ENCODE measurements at regions not wholly inside any gene's neighbourhood (a gene's known extent, or its start where the extent isn't known, plus 50 kb on each side); places are given as distances from the start of the nearest gene placed in this dataset.

DNA sequence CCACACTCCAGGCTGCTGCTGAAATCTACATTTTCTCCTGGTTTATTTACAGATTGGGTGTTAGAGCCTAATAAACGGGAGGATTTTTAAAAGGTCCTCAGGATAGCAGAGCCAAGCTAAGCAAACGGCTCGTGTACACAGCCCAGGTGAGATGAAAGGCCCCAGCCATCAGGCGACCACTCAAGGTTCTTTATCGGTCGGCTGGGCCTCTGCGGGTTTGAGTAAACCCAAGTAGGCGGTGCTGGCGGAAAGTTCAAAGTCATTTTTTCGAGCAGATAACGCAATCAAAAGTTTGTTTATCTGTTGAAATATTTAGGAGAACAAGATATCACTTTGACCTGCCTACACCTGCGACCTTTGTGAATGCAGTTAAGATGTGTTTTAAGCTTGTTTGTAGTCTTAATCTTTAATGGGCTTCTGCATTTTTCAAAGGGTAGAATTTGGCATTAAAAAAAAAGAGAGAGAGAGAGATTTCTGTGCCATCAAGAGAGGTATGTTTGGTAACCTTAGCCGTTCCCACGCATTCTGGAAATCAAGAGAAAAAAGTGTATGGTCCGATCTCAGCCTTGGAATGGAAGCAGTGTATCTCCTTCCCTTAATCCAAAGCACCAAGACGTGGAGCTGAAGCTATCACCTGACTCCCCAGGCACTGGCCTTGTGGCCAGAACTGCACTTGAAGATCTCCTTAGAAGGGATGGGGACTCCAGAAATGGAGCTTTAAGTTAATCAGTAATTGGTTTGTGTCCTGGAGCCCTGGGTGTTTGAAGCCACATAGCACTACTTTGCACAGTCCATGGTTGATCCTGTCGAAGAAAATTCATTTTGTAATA is 301.7 kb upstream of the IRX5 start:
- DNase-seq (ENCODE audit: low read depth): no peak

DNA sequence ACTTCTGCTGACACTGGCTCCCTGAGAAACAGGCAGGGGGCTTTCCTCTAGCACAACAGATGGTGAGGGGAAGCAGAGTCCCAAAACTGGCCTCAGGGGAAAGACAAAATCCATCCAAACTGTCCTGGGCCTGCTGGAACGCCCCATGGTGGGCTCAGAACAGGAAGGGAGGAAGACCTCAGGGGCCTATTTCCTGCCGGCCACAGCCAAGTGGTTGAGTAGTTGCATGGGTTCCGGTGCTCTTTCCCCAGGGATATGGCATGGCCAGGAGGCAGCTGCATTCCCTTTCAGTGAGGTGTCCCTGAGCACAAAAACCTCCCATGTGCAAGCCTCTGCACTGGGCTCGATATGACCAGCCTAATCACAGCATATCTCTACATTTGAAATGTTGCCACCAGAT is 303.0 kb upstream of the IRX5 start:
- DNase-seq (ENCODE audit: low read depth): peak; percentile 61

DNA sequence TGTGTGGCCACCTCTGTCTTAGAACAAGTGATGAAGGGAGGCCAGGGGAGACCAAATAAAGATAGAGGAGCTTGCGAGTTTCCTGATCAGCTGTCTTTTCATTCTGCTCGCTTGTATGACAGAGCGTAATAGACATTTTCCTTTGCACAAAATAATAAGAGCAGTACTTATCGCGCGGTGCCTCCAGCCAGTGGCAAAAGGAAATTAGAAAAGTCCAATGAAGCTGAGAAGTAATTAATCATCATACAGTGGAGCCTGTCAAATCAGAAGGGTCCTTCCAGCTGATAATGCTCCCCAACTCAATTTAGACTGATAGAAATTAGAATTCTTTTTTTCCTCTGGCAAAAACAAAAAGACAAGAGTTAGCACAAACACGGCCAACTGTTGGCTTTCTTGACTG is 307.0 kb upstream of the IRX5 start:
- no peak for DNase-seq (ENCODE audit: low read depth)

DNA sequence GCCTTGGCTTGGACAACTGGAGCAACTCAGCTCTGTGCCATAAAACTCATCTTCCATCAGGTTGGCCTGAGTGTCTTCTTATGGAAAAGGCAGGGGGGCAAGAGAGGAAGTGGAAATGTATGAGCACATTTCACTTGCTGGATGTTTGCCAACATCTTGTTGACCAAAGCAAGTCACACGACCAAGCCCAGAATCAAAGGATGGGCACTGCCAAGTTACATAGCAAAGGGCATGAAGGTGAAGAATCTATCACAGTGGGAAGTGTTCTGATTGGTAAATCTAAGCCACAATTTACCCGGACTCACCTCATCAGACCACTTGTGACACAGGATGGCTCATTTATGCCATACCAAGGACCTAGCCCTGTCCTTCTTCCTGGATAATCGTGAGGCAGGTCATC is 310.5 kb upstream of the IRX5 start:
- no peak for DNase-seq (ENCODE audit: low read depth)

DNA sequence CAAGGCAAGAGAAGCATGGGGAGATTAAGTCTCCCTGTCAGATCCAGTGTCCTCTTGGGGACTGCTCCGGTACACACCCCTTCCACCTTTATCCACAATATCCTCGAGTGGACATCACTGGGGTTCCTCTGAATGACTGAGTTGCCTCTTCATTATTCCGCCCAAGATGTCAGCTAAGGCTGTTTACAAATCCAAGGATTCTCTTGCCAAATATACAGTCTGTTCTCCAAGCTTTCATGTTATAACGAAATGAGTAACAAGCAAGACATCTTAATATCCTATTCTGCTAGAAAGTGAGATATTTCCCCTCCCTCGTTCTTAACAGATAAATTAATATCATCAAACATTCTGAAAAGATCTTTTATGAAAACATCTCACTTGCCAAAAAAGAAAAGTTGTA is 314.1 kb upstream of the IRX5 start:
- DNase-seq (ENCODE audit: low read depth): no peak

DNA sequence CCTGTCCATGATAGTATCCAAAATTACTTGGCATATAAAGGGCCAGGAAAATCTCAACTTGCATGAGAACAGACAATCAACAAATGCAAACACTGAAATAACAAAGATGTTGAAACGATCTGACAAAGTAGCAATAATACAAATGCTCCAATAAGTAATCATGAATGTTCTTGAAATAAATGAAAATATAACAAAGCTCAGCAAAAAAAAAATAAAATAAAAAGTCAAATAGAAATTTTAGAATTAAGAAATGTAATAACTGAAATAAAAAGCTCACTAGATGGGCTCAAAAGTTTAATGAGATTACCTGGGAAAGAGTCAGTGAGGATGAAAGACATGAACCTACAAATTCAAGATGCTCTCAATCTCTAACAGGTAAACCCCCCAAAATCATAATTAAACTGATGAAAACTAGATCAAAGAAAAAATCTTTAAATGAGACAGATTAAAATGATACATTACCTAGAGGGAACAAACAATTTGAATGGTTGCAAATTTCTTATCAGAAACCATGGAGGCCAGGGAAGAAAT is 319.0 kb upstream of the IRX3 start:
- DNase-seq (ENCODE audit: low read depth): no peak

DNA sequence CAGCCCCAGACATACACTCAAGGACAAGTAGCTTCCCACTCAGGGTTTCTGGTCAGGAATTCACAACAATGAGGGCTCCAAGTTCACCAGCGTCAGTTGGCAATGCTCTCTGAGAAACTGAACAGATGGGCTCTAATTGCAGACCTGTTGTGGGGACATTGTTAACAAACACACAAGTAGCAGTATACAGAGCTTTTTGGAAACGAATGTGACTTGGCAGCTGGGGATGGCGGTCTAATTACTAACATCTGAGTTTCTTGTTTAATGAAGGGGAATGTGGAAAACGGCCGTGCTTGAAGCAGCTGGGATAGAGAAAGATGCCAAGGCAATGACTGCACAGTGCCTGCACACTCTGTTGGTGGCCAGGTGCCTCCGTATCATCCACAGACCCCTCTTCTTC is 316.1 kb upstream of the IRX3 start:
- DNase-seq (ENCODE audit: low read depth): no peak

DNA sequence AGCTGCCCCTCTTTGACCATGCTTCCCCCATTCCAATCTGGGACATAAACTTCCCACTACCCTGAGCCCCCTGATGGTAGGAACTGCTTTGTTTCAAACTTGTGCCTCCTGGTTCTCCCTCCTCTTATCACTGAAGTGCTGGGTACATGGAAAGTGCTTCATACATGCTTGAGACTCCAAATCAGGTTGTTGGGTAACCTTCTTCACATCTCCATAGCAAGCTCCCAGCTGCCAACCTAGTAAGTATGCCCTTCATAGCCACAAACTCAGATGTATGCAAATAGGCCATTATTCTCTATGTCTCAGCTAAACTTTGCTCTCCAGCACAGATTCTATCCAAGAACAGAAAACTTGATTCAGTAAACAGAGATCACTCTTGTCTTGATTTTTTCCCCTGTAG is 310.6 kb upstream of the IRX3 start:
- DNase-seq (ENCODE audit: low read depth): no peak

DNA sequence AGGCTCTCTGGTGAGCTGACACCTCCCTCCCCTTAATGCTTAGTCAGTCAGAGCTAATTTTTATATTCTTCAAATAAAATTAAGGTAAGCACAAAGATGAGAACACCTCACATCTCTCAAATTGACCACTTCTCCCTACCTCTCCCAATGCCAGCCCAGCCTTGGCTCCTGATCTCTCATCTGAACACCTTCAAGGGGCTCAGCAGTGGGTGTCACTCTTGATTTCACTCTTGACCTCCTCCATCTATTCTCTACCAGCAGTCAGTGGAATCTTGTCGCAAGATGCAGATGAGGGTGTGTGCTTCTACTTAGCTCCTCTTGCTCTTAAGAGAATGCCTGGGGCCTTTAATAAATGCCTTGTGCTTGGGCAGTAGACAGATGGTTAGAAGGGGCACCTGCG is 309.0 kb upstream of the IRX3 start:
- no peak for DNase-seq (ENCODE audit: low read depth)

DNA sequence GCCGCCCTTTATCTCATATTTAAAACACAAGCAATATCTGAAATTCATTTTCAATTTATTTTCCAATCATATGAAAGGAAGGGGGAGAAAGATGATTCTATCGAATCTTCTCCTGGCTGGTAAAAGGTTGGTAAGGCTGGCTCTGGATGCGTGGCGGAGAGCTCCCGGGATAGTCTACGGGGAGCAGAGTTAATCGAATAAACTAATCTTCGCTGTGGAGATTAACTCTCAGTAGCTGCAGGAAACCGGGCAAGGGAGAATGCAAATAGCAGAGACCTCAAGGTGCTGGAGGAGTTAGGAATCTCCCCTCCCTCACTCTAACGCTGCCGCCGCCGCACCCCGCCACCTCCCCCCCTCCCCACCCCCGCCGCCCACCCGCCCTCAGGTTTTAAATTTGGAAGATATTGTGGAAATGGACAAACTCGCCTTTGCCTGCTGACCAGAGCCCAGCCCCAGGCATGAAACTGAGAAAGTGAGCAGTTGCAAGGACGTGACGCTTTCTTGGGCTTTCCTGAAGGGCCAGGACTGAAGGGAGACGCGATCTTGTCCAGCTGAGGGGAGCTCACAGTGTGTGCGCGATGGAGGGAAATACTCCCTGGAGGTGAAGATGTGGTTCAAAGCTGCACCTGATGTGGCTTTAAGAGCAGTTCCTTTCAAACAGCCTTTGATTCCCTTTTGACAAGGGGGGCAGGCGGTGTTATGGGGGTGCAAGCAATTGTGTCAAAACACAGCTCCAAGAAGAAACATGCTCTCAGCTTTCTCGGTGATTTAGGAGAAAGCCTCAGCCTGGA is 308.2 kb upstream of the IRX3 start:
- DNase-seq (ENCODE audit: low read depth): no peak

DNA sequence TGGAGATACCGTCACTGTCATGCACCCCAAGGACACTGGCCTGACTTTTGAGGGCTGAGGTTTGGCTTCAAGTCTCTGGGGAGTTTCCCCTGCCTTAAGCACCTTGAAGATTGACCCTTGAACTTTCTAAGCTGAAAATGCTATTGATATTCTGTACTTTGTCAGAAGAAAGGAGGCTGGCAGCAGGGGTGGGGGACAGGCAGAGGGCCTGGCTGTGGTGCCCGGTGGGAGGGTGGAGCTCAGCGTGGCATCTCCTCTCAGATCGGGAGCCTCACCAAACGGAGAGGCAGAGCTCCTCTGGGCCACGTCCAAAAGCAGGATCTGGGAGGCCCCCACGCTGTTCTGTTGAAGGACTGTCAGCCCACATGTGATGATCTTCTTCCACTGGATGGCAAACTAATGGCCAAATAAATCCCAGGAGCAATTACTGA is 305.2 kb upstream of the IRX3 start:
- DNase-seq (ENCODE audit: low read depth): no peak

DNA sequence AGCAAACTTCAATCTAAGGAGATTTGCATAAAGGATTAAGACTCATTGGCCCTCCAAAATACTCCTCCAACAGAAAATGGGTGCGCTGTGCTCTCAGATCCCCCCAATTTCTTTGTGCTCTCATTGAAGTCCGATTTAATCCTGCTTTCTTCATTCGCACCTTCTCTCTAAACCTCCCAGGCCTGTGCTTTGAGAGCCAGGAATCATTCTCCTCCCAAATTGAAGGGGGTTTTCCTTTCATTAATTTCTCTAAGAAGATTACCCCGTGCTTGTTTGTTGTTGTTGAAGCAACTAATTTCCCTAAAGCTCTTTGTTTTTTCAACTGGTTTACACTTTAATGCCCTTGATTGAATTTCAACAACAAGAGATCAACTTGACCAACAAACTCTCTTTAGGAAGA is 304.2 kb upstream of the IRX3 start:
- no peak for DNase-seq (ENCODE audit: low read depth)

DNA sequence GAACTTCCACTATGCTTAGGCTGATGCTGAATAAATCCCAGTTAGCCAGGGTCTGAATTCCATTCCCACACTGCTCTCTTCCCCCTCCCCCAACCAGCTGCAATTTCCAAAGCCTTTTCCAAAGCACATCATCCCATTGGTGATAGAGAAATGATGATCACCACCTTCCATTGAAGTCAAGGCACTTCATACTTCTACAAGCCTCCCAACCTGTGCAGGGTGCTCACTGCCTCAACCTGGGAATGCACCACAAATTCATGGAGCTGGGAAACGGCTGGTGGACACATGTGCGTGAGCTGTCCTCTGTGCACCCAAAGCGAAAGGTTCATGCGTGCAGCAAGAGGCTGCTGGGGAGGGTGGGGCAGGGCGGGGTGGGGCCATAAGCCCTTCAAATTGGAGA is 302.7 kb upstream of the IRX3 start:
- no peak for DNase-seq (ENCODE audit: low read depth)

DNA sequence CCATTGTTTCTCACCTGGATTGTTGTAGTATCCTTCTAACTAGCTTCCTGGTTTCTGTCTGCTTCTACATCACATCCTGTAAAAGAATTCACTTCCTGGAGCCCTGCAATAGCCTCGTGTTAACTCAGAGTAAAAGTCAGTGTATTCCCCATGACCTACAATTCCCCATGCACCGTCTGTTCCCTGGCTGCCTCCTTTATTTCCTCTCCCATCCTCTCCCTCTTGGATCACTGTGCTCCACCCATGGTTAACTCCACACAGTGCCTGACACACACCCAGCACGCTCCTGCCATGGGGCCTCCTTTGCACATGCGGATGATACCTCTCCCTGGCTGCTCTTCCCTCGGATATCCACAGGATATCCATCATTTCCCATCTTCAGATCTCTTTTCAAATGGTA is 301.4 kb upstream of the IRX3 start:
- no peak for DNase-seq (ENCODE audit: low read depth)

DNA sequence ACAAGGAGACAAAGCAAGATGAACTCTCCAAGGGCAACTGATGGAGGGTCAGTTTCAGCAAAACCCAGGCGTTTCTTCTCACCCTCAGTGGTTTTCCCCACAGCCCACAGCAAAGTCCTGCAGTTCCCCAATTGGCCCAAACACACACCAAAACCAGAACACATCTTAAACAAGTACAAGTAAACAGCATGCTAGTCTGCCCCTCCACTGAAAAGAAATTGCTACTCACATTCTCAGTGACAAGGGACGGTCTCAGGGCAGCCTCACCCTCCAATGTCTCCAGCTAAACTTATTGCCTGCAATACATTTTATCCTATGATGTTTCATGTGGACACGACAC is 300.6 kb upstream of the IRX3 start:
- no peak for DNase-seq (ENCODE audit: low read depth)

DNA sequence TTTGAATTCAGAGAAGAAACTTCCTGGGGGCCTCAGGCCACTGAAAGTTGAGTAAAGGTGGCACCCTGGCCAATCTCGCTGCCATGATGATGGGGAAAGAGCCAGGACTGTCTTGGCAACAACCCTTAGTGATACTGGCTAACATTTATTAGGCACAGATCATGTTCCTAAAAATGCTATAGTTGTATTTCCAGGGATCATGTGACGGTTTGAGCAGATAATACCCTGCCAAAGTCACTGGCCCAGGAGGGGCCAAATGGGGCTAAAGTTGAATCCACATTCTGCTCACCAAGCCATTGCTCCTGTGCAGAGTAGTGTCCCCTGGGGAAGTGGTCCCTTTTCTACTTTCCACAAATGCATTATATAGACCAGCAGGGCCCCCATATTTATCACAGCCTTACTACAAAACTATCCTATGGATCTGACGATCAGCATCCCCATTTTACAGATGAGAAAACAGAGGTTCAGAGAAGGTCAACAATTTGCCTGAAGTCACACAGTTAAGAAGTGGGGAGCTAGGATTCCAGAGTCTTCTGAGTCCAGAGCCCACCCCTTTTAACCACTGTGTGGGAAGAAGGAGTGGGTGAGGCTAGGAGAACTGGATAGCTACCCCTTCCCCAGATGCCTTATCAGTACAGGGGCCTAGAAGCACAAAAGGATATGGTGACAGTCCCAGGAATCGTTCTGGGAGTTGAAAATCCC is 300.0 kb upstream of the IRX3 start:
- DNase-seq (ENCODE audit: low read depth): no peak

DNA sequence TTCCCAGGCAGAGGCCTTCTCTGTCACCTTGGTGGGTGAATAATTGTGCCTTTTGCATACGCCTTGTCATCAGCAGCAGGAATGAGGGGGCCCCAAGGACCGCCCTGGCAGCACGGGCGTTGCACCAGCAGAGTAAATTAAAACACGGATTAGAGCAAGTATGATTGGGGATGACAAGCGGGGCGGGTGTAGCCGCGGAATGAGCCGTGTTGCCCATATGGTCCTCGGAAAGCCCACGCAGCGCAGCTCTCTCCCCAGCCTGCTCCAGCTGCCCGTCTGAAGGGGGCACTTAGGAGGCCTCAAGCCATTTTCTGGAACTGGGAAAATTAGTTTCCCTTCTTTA is 299.4 kb upstream of the IRX3 start:
- DNase-seq (ENCODE audit: low read depth): no peak

DNA sequence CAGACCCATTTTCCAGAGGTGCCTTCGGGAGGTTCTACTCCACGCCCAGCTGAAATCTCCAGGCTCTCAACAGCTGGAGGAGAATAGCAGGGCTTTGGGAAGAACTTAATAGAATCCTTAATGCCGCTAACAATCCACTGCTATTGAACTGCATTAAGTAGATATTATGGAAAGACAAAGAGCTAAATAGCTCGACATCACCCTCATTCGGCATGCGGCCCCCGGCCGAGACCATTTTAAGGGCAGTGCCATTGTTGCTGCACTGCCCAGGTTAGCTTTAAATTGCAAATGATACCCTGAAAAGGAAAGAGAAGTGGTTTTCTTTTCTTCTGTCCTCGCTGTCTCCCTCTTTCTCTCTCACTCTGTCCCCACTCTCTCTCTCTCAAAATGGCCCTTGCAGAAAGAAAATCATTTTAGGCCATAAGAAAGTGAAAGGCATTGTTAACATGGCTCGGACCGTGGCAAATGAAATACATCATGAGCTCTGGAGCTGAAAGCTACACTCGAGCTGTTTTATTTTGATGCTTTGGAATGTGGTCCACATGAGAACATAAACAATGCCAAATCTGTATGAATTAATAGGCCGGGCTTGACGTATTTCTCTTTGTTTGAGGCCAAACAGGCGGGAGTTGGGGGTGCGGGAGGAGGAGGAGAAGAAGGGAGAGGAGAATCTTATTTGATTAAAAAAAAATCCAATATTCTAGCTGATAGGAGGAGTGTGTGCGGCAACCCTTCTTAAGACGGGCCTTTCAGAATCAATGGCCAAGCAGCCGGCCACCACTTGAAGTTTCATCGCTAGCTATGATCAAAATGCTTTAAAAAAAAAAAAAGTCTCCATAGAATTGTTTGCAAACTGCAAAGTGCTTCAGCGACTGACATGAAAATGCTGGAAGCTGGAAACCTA is 298.8 kb upstream of the IRX3 start:
- DNase-seq (ENCODE audit: low read depth): no peak

DNA sequence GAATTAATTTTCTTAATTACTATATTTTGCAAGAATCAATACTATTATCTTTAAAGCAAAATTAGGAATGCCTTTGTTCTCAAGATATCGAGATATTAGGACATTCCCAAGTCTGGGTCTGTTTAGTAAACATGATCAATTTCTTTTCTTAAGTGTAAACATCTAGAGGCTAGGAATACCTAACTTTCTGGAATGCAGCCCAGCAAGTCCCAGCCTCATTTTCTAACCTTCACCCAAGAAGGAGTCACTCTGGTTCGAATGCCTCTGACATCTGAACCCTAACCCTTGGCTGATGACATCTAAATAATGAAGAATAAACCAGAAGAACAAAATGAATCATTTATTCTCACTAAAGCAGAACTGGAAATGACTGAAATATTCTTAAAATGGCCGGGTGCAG is 297.5 kb upstream of the IRX3 start:
- no peak for DNase-seq (ENCODE audit: low read depth)

DNA sequence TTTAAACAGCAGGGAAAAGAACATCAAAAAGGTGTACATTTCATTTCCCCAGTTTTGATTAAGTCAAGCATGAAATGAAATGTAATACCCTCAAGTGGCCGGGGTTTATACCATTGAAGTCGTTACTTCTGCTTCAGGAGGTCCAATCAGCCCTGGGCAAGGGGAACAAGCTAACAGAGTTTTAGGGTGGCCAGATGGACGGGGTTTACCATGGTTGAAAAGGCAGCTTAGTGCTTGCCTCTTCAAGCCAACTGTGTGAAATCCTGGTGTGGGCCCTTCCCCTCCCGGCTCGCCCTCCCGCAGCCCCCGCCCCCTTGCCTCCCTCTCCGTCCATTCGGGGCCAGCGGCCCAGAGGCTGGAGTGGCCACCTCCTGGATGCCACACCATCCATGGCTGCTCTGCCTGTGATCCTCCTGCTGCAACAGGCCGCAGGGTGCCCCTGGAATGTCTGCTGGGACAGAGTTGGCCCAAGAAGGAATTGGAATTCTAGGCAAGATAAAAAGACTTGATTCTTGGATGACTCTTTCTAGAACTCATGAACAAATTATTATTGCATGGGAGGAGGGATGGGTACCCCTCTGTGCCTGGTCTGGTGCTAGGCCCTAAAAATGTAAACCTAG is 296.2 kb upstream of the IRX3 start:
- no peak for DNase-seq (ENCODE audit: low read depth)

DNA sequence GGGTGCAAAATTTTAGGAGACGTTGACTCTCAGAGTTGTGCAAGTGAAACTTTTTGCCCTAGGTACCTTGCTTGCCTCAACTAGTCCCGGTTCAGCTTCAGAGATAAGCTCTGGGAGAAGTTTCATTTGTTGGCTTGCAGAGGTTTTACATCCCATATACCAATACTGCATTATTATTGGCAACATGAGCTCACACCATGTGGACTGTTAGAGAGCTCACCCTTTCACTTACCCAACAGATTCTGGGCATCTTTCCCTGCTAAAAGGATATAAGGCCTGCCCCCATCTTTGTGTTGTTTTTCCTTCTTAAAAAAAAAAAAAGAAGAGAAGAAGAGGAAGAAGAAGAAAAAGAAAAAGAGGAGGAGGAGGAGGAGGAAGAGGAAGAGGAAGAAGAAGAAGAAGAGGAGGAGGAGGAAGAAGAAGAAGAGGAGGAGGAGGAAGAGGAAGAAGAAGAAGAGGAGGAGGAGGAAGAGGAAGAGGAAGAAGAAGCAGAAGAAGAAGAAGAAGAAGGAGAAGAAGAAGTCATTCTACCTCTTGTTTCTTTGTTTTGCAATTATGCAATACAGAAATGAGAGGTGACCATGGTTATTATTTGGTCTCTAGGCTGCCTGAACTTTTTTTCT is 292.6 kb upstream of the IRX3 start:
- no peak for DNase-seq (ENCODE audit: low read depth)

All from Daoy (cell line).